NCI-H2081 (cell line): ENCODE measurements at regions not wholly inside any gene's neighbourhood (a gene's known extent, or its start where the extent isn't known, plus 50 kb on each side); places are given as distances from the start of the nearest gene placed in this dataset.
"Not testable (repeated sequence)": the region's sequence is repeated elsewhere in the genome, so short reads cannot be mapped to it uniquely, and the experiment has no call there.

Source experiments
- DNase-seq, 2 experiments: peaks; one replicate each; lab custom pipeline; 2025; lab: John Stamatoyannopoulos, UW

DNA sequence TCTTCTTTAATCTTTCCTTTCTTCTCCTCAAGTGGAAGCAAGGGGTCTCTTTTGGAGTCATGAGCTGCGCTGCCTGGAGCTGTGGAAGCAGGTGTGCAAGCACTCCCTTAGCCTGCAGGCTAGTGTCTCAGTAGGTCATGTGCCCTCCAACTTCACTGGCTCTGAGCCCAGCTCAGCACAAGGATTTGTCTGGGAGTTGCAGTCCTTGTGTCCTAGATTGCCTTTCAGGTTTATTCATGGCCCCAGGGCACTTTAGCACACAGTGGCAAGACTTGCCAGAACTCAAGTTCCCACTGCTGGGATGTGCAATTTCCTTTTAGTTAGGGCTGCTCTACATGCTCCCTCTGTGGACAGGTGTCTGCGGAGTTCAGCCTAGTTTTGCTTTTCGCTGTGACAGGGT lies 211.7 kb downstream of the LIG4 start:
- DNase-seq, result peak; percentile 50 to 72

DNA sequence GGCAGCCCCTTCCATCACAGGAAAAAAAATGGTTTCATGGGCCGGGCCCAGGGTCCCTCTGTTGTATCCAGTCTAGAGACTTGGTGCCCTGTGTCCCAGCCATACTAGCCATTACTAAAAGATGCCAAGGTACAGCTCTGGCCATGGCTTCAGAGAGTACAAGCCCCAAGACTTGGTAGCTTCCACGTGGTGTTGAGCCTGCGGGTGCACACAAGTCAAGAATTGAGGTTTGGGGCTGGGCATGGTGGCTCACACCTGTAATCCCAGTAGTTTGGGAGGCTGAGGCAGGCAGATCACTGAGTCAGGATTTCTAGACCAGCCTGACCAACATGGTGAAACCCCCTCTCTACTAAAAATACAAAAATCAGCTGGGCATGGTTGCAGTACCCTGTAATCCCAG lies 214.3 kb downstream of the LIG4 start:
- DNase-seq, result no peak

DNA sequence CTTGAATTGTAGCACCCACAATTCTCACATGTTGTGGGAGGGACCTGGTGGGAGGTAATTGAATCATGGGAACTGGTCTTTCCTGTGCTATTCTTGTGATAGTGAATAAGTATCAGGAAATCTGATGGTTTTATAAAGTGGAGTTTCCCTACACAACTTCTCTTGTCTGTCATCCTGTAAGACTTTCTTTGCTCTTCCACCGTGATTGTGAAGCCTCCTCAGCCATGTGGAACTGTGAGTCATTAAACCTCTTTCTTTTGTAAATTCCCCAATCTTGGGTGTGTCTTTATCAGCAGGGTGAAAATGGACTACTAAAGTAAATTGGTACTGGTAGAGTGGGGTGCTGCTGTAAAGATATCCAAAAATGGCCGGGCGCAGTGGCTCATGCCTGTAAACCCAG lies 215.6 kb downstream of the LIG4 start:
- no peak for DNase-seq

DNA sequence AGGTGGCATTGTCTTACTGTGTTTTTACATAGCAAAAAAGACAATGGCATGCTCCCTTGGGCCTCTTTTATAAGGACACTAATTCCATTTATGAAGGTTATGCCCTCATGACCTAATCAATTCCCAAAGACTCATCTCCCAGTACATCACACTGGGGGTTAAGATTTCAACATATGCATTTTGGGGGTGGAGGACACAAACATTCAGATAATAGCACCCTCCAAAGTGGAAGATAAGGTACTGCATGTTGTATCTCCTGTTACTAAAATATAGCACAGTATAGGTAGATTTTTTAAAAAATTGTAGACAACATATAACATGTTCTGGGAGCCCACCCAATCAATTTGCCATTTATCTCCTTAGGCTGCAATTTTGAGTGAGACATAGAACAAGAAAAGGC lies 221.2 kb downstream of the LIG4 start:
- DNase-seq, result no peak

DNA sequence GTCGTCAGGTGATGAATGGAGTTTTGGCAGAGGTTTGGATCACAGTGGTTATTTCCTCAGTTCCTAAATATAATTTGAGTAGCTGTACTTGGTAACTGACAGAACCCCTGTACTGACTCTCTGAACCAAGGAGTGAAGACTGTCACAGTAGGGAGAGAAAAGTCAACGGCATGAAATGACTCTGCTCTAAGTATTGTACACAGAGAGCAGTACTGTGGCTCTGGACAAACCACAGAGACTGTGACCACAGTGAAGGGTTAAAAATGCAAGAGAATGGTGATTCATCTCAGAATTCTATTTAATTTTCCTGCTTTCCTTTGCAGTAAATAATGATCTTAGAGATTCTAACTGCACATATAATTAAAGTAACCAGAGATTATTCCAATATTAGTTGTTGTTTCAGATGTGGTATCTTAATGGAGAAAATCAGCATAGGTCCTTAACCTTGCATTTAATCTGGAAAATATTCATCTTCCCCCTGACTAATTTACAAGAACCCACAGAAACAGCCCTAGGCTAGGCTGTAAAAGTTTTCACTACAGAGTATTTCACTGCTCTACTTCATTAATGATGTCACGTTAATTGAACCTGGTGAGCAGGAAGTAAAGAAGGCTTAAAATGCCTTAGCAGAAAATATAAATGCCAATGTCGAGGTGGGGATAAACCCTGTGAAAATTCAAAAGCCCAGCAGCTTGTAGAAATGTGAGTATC lies 221.9 kb downstream of the LIG4 start:
- no peak for DNase-seq

DNA sequence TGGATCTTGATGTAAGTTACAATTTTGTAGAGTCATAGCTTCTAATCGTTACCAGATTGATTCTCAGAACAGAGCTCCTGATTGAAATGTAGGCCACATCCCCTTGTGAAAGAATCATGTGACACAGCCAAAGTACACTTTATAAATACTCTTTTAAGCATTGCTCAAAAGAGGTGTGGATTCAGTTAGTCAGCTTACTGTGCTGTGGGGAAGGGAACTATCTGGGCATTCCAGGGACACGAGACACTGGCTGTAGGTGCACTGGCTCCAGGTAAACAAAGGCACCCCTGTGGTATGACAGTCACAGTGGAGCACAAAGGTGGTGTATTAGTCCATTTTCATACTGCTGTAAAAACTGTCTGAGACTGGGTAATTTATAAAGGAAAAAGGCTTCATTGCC lies 222.8 kb downstream of the LIG4 start:
- DNase-seq, result no peak

DNA sequence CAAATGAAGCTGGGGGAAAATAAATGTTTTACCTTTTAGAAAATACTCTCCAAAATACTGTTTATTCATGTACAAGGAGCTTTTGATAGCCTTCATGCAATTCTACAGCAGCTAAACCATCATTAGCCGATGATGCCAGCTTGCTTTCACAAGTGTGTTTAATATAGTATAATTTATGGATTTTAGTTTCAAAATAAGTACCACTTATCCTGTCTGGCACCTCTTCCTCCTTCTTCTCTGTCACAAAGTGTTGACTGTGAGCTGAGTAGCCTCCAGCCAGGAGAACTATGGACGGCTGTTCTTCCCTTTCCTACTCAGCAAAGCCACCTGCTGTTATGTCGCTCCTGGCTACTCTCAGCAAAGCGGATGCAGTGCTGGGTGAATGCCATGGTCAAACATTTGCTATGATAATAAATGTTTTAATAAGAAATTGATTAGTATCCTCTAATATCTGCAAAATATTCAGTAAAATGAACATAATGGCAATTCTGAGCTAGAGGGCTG lies 238.2 kb downstream of the LIG4 start:
- peak; percentile 68 to 89 for DNase-seq

DNA sequence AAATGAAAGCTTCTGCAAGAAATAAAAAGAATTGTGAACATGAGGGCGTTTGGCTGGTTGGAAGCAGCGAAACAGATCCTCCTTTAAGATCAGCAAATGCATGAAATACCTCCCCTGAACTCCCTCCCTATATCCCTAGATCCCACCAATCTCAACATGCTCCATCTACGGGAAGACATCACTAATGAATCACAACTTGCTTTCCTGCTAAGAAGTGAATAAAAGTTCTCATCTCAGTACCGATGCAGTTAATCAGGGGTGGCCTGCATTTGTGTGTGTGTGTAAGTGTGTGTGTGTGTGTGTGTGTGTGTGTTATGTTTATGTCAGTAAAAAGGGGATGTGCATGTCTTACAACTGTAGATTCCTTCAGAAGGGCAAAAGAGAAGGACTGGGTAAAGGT lies 238.7 kb downstream of the LIG4 start:
- no peak for DNase-seq

DNA sequence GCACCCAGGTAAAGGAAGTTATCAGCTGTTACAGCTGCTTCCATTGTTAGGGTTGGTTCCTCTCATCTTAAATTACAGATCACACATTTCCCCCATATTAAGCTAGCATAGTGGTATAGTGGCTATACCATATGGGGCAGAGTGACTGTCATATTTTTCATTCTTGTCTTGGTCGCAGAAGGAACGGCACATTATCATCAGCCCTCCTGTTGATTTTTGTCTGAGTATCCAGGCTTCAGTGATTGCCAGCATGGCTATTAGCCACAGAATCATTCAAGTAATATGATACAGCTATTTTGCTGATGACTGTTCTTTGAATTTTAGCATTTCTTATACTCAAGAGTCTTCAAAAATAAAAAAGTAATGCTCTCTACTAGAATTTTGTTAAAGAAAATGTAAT lies 240.9 kb downstream of the LIG4 start:
- peak in 1 of 2 experiments; percentile 17 for DNase-seq

DNA sequence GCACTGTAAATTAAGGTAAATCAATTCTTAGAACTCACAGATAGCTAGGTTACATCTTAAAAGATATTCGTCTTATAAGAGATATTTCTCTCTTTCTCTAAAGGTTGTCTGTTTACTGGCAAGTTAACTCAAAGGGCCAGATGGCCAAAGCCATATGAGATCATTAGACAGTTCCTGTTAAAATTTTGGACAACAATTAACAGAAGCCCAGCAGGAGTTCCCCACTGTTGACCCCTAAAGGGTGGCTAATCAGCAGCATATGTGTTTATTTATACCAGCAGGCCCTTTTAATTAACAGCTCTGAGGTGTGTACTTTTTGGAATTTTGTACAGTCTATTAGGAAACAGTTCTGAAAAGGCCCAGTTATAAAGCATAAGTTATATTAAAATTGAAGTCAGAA lies 245.8 kb downstream of the LIG4 start:
- DNase-seq, result no peak

DNA sequence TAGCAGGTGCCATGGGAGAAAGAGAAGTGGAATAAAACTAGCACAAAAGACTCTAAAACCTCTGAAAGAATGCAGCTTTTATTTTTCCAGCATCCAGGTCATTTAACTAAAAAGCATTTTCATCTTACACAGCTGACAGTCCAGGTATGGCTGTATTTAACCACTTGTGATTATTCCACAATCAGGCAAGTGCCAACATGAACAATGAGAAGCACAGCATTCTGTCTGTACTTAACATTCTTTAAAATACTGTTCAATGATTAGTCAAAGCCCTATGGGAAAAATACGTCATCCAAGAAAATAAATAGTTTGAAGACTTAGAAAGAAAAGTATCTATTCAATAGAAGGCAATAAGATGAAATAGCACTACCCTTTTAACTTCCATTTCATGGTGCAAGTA lies 246.9 kb downstream of the LIG4 start:
- DNase-seq, result no peak

DNA sequence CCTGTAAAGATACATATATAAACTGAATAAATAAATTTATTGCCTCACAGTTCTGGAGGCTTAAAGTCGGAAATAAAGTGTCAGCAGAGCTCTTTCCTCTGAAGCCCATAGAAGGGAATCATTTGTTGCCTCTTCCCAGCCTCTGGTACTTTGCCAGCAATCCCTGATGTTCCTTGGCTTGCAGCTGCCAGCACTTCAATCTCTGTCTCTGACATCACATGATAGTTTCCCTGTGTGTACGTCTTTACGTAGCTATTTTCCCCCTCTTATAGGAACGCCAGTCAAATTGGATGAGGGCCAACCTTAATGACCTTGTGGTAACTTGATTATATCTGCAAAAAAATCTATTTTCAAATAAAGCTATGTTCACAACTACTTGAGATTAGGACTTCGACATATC lies 250.9 kb downstream of the LIG4 start:
- peak; percentile 12 to 65 for DNase-seq

DNA sequence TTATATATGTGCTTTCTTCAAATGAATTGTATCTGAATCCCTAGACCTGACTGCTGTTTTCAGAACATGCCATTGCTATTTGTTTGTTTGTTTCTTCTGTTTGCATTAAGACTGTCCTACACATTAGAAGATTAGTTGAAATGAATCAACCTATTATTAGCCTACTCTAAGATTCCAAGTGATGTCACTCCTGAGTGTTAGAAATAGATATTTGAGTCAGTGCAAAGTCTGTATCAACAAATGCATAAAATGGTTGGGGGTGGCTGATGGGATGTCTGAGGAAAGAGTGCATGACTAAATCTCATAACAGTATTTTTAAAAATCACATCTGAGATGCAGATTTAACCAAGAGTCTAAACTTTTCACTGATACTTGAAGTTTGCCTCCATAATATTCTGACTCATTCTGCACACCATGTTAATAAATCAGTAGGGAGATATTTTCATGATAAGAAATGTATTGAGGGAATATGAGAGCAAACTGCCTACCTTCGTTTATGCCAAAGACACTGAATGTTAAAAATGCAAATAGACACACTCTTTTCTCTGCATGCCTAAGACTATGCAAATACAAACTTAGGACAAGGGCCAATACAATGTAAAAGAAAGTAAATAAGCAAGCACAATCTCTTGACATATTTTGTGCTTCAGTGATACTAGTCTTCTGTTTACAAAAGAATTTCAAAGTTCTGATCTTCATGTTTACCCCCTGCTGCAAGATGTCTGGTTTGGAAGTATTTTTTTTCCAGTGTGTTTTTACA lies 253.3 kb downstream of the LIG4 start:
- no peak for DNase-seq

DNA sequence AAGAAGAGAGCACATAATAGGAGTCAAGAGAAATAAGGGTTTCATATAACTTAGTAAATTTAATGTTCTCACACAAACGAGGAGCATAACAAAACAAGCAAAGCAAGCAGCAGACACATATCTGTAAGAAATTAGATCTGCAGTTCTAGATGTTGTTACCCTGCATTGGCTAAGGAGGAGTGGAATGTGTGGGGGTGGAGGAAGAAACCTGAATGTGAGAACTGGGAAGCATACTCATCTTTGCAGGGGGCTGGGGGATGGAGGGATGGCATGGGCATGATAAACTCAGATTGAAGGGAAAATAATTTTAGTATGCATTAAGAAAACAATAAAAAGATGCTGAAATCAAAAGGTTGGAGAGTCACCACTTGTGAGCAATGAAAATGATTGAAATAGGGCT lies 255.0 kb downstream of the LIG4 start:
- no peak for DNase-seq

DNA sequence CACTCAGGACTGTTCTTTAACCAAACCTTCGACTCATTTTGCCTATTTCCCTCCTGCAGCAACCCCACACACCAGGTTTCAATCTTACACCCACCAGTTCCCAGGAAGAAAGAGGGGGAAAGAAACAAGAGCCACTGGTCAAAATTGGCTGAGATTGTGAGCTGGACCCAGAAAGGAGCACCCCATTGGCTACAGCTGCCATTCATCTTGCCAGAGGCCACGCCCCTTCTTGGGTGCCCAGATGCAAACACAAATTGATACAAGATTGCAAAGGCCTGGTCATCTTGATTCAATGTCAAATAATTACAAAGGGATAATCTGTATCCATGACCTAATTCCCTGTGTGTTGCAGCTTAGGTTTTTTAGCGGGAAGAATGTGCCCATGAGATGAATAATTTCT lies 258.4 kb downstream of the LIG4 start:
- no peak for DNase-seq

DNA sequence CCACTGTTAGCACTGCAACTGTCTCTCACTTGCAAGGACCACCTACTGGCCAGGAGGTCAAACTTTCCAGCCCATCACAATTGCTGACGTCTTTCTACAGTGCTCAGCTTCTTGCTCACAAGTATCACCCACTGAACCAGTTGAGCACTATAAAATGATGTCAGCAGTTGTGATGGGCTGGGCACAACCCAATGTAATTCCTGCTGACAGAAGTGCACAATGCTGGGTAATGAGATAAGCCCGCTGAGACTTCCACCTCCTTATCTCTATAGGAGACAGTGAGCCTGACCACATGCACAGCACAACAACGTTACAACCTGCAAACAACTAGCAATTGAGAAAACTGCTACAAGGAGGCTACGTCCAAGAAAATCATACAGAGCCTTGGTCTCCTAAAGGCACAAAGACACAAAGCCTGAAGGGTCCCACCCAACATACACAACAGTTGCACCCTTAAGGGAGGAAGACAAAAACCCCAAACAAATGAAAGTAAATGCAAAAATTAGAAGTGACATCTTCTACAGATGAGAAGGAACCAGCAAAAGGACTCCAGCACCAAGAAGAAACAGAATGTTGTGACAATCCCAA lies 273.2 kb downstream of the LIG4 start:
- no peak for DNase-seq

DNA sequence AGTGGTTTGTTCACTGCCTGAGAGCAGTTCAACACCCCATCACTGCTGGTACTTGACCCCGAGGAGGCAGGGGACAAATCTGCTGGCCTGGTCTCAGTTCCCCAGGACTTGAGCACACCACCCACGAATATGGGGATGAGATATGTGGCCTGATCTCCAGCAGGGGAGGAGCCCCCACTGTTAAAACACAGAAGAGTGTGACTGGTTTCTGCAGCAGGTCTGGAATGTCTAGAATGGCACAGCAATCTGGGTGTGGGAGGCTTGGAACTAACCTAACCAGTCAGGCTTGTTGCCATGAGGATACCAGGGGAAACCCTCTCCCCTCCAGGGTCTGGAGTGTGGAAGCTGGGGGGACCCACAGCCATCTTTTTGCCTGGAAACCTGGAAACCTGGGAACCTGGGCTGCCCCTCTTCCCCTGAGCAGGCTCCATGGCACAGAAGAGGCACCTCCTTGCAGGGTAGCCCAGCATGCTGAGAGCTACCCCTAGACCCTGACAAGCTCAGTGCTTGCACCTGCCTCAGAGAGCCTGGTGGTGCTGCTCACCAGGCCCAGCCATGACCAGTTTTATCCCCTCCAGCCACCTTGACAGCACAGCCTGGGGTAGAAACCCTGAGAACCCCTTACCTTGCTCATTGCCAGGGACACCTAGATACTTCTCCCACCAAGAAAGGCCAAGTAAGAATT lies 273.8 kb downstream of the LIG4 start:
- no peak for DNase-seq

DNA sequence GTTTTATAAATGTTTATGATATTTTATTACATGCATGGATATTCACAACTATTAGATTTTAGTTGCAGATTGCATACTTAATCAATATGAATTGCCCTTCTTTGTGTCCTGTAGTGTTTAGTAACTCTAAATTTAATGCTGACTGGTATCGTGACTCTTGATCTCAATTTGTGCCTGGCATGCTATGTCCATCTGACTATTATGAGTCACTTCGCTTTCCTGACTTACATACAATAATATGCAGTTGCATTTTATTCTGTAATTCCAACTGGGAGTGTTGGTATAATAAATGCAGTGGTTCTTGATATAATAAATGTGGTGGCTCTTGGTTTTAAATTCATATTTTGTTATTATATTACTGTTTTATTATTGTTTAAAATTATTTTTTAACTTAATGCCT lies 277.5 kb downstream of the LIG4 start:
- no peak for DNase-seq

DNA sequence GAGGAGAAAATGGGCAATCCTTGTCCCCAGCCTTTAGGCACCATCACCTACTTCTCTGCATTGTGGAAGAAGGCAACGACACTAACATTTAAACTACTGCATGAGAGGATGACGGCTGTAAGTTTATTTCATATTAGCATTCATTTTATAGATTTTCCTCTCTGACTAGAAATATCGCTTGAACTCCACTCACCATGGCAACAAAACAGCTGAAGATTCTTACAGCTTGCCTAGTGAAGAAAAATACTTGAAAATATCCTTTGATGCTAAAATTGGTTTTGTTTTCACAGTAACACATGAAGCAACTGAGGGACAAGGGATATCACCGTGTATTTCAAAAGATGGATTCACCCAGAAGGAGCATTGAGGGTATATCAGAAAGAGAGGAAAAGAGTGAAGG lies 284.3 kb downstream of the LIG4 start:
- DNase-seq, result no peak

DNA sequence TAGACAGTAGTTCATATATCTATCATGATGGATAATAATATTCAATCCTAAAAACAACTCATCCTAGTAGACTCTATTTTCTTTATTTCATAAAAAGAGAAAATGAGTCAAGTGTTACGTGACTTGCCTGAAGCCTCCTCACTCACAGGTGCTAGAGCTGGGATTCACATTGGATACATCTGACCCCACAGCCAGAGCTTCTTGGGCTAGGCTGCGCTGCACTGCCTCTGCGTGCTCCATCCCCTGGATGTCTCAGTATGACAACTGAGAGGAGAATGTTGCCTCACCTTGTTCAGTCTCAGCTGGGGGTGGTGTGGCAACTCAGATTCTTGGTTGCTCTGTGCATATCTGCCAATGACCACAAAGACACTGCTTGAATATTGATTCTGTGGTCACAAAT lies 286.6 kb downstream of the LIG4 start:
- DNase-seq, result no peak

DNA sequence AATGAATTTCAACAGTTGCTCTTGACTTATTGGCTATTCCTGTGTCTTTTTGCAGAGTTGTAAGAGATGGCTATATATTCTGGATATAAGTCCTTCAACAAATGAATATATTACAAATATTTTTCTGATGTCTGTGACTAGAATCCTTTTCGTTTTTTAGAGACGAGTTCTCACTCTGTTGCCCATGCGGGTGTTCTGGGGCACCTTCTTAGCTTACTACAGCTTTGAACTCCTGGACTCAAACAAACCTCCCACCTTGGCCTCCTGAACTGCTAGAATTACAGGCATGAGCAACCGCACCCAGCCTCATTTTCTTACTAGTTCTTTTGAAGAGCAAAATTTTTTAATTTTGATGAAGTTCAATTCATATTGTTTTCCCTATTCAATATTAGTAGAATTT lies 287.8 kb downstream of the LIG4 start:
- no peak for DNase-seq

DNA sequence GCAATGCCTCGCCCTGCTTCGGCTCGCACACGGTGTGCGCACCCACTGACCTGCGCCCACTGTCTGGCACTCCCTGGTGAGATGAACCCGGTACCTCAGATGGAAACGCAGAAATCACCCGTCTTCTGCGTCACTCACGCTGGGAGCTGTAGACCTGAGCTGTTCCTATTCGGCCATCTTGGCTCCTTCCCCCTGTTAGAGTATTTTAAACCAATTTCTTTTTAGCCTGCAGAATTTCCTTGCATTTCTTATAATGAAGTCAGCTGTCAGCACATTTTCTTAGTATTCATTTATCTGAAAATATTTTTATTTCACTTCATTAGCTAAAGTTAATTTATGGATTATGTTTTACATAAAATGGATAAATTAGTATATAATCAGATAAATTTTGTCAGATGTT lies 288.8 kb downstream of the LIG4 start:
- DNase-seq, result not testable (repeated sequence)

DNA sequence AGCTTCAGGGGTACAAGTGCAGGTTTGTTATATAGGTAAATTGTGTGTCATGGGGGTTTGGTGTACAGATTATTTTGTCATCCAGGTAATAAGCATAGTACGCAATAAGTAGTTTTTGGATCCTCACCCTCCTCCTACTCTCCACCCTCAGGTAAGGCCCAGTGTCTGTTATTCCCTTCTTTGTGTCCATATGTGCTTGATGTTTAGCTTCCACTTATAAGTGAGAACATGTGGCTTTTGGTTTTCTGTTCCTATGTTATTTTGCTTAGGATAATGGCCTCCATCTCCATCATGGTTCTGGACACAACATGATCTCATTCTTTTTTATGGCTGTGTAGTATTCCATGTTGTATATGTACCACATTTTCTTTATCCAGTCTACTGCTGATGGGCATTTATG lies 298.4 kb downstream of the LIG4 start:
- not testable (repeated sequence) for DNase-seq
